Globus pallidus (tissue), 1 donor: ENCODE measurements at regions not wholly inside any gene's neighbourhood (a gene's known extent, or its start where the extent isn't known, plus 50 kb on each side); places are given as distances from the start of the nearest gene placed in this dataset.
"Not testable (repeated sequence)": the region's sequence is repeated elsewhere in the genome, so short reads cannot be mapped to it uniquely, and the experiment has no call there.

Experiments used
- DNase-seq: peaks from one replicate; pipeline ENCODE4 v3.0.0-alpha.2; 2015; ENCODE audit warnings: low spot score

DNA sequence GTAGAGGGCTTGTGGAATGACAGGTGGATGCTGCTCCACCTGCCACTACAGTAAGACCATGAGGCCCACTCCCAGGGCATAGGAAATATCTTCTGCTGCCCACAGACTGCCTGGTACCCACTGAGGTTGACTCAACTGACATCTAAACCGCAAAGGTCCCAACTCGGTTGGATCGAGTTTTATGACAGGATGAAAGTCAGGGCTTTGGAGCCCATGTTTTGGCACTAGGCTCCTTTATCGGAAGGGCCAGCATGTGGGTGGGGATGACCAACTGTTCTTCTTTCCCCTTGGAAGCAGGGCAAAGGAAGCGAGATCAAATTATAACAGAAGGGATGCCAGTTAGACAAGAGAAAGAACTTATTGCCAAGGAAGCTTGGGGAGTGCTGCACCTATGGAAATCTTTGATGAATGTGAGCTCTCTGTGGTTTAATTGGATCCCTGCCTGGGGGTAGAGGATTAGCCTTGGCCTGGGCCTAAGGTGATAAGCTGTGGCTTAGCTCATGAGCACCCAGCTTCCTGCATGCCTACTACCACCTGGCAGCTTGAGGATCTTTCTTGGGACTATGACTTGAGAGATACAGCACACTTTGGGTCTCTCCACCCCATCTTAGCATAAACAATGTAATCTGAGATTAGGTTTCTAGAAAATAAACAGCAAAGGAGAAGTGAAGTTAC, 121.8 kb downstream of the KCNA5 start:
- no peak for DNase-seq

DNA sequence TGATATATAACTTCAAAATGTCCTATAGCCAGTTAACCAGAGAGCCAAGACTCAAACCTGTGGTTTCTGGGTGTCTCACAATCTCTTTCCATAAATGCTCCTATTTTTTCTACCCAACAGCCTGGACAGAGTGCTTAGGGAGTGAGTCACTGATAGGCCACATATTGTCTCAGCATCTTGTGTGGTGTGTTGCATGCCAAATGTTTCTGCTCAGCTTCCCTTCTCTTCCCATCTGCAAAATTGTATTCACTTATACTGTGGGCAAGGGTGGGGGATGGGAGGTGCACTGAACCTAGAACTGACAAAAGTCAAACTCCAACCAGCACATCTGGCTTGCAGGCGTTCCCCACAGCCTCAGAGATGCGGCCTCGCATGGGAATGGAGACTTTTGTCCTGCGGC, 123.3 kb downstream of the KCNA5 start:
- DNase-seq, result no peak

DNA sequence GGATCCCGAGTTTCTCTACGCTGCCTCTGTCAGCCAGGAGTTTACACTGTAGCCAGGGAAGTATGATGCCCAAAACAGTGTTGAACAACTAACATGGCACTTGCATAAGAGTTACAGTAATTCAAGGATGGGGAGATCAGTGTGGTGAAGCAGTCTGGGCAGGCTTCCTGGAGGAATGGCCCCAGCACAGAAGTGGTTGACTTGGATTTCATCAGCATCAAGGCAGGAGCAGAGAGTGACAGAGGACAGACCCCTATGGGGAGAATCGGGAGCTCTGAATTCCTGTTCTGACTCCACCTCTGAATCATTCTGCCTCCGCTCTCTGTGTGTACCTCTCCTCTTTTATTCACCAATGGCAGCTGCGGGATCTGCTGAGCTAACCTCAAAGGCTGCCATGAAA, 124.5 kb downstream of the KCNA5 start:
- DNase-seq, result no peak

DNA sequence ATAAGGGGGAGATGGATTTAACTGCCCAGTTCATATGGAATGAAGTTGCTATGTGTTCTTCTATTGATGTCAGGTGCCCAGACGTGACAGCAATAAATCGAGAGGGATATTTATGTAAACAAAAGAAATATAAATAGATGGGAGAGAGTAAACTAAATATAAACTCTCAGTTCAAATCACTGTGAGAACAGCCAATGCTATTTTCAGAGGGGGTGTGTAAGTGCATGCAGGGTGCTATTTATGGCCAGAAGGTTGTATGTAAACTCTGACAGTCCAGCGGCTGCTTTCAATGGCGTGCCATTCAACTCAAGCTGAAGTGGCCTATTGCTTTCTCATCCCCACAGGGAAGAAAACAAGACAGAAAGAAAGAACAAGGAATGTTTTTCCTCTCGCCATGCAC, 127.2 kb downstream of the KCNA5 start:
- no peak for DNase-seq

DNA sequence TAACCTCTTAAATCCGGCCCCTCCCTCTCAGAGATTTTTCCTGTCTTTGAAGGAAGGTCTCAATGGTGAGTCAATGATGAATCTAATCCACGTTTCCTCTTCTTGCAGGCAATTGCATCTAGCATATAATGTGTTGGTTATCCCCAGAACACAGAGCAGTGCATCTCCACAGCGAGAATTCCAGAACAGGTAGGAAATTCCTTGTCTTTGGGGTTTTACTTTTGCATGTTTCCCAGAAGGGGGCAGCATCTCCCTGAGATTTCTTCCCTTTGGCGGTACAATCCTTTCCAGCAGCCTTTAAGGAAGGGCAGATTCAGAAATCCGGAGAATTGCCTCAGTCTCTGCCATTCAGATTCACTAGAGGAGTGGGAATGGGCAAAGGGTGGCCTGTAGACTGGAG, 128.0 kb downstream of the KCNA5 start:
- peak; percentile 7 for DNase-seq

DNA sequence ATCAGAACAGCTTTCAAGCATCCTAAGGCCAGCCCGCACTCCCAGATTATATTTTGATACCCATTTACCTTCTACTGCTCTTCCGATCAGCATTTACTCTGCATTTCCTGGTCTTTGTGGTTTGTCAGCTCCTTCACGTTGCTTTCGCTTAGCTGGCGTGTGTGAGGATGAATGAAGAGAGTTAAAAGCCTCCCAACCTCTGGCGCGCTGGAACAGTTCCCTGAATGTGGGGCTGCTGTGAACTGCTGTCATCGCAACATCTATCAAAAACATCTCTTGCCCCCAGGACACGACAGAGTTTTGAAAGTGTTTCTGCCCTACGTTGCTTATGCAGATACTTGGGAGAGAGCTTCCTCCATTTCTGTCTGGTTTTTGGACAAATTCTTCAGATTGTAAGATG, 129.2 kb downstream of the KCNA5 start:
- DNase-seq, result no peak

DNA sequence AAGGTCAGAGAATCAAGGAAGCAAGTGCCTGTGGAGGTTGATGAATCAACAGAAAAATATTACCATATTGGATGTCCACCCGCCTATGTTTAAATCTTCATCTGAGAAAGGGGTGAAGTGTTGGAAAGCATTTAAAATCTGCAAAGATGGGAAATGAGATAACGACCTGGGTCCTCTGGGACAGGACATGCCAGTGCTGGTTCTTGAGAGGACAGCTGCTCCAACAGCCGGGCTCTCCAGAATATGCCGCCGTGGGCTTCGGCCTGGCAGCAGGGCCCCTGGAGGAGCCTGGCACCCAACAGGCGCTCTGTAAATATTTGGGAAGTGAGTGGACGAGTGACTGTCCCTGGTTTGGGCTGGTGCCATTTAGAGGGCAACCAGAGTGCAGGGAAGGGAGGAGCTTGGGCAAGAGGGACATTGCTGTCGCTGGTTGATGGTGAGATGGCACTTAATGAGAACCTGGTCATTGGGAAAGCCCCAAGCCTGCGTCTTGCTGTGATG, 129.9 kb downstream of the KCNA5 start:
- no peak for DNase-seq

DNA sequence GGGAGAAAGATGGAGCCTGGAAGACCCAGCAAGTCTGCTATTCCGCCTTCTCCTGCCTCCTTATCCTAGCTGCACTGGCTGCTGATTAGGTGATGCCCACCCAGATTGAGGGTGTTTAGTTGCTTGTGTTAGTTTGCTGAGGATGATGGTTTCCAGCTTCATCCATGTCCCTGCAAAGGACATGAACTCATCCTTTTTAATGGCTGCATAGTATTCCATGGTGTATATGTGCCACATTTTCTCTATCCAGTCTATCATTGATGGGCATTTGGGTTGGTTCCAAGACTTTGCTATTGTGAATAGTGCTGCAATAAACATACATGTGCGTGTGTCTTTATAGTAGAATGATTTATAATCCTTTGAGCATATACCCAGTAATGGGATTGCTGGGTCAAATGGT, 131.7 kb downstream of the KCNA5 start:
- not testable (repeated sequence) for DNase-seq

DNA sequence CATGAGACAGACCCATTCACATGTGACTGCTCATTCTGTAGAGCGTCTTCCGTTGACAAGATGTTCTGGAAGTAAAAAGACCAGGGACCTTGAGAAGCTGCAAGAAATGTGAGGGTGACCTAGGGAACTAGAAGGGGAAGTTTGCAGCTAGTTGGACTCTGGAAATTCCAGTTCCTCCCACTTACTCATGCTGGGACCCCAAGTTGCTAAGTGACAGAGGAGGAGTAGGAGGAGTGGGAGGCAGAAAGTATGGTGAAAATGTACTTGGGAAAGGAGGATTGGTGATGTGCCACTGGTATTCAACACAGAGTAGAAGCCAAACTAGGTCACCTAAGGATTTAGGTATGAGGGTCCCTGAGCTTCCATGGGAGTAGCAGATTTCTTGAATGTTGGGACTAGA, 132.4 kb downstream of the KCNA5 start:
- DNase-seq, result no peak

DNA sequence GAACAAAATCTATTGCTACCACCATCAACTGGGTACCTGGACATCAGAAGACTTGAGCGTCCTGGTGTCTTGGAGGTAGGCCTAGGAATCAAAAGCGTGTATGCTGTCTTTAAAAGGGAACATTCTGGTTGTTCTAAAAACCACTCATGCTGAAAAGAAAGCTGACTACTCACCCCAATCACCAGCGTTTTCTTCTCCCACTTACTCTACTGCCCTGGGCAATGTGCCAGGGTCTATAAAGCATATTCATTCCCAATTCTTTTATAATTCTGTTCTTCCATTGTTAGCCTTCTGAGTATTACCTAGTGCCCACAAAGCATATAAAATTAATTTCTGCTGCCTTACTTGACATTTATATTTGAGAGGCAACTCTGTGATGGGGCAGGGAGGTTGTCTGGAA, 133.4 kb downstream of the KCNA5 start:
- DNase-seq, result no peak

DNA sequence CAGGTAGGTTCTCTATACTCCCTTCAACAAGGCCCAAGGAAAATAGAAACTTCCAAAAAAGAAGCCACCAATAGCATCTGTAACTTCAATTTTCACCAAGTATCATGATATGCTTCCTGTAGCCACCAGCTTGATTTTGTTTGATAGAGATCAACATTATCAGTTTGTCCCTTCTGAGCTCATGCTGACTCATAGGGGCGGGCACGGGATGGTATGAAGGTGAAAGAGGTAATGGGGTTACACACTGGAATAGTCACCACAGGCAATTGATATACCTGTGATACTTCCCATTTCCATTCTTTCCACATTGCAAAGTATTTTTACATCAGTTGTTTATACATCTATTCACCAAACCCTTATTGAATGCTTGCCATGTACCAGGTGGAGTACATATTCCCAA, 134.1 kb downstream of the KCNA5 start:
- no peak for DNase-seq

DNA sequence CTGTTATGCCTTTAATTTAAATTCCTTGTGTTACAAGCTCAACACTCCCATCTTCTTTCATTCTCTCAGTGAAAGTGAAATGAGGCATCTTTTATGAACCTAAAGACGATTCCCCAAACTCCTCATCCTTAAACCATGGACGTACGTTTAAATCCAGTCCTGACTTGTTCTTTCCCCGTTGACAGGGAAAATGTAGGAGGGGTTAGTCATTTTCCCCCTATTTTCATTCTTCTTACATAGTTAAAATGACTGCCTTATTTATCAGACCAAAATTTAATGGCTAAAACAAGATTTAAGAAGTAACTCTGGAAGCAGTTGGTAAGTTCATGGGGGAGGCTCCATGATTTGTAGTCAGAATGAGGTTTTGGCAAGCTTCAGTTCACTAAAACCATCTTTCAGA, 134.9 kb downstream of the KCNA5 start:
- DNase-seq, result no peak

DNA sequence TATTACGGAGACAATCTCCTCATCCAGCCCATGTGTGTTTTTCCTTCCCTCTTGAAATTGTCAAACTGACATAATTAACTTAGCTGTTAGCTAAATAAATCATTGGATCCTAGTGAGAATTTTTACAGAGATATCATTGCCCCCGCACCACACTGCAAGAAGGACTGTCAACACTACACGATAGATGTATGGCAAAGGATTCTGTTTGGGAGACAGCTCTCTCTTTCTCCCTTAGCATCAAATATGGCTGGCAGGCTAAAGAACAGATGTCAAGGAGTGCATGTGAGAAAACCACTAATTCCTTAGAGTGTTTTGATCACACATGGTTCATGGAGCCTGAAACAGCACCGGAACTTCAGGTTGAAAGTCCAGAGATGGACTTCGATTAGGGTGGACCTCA, 136.8 kb downstream of the KCNA5 start:
- no peak for DNase-seq

DNA sequence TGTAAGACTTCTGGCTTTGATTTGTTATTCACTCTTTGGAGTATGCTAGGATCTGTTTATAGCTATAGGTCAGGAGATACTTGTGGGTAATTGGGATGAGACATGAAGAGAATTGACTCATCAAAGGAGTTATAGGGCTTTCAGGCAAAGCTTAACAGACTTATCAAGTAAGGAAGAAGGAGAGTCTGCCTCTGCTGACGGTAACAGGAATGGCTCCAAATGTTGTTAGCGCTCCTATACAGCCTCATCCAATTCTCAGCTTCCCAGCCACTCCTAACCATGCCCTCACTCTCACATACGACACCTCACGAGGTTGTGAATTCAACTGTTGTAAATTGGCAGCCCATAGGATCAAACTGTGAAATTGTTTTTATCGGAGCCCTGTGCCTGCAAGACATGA, 140.5 kb downstream of the KCNA5 start:
- no peak for DNase-seq

DNA sequence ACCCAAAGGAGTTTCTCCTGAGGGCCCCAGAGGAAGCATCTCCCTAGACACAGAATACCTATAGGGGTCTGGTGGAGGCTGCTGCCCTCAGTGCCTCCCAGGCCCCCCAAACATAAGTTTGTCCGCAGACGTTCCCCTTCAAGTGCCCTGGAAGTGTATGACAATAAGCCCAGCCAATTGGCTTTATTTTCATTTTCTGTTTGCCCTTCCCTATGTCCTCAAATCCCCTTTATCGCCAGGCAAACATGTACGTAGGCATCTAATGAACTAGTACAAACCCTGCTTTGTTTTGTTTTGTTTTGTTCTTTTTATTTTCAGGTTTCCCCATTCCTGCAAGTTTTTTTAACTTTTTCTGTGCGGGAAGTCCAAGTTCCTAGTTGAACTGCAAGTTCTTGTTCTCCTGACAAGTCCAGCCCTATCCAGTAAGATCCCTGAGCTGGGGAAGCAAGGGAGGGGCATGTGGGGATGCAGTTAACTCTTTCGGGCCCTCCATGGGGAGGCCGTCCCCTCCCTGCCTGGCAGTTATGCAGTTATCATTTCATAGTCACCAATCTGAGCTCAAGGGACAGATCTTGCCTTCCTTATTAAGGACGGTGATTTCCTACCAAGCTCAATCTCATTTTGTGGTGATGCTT, 141.9 kb downstream of the KCNA5 start:
- DNase-seq, result no peak

DNA sequence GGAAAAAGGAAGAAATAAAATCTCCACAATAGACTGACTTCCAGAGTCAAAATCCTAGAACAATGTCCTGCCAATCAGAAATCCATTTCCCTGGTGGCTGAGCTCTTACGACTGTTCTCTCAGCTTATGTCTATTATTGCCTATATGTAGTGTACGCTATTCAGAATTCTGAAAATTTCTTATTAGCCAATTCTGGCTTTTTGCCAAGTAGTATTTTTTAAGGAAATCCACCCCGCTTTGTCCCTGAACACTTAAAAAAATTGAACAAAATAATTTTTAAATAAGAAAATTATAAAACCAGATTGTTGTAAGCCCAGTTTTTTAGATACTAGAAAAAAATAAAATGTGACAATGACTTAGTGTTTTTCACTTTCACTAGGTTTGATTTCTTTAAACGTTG, 143.0 kb downstream of the KCNA5 start:
- no peak for DNase-seq

DNA sequence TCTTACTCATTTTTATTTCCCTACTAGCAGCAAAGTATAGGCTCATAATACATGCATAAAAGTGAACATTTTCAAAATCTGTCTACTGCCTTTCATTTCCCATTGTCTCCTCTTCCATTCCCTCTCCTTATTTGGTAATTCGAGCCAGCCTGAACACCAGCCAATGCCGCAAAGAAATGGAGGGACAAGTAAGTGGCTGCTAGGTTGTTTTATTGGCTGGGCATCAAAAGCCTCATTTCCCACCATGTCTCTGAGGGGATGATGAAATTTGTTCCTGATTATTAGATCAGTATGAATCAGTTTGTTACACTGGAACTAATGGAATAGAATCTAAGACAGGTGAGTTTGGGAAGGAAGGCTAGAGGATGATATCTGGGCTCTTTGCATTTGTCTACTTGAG, 143.5 kb downstream of the KCNA5 start:
- no peak for DNase-seq

DNA sequence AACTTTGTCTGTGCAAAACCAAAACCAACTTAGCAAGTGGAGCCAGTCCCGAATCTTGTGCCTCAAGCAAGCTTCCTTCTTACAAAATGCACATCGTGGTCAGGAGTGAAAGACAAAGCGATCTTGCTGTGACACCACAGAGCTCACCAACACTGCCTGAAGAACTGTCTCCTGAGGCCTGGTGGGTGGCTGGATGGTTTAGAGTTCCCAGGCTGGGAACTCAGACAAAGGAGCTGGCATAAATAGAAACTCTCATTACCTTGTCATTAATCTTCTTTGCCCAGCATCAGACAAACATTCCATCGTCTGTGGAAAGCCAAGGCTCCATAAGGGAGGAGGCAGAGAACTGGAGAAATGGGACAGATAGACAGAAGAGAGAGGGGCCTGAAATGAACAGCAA, 144.8 kb downstream of the KCNA5 start:
- DNase-seq, result no peak

DNA sequence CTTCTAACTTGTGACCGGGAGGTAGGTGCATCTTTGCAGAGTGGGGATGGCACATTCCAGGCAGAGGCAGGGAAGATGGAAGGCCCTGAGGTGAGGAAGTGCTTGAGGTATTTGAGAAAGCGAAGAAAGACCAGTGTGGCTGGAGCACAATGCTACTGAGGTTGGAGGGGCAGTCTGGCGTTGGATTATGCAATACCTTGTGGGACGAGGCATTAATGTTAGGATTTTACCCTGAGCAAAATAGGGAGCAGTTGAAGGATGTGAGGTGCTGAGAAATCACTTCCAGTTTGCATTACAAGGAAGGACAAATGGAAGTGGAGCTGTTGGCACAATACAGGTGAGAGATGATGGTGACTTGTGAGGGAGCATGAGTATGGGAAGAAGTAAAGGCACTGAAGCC, 145.5 kb downstream of the KCNA5 start:
- DNase-seq, result no peak

DNA sequence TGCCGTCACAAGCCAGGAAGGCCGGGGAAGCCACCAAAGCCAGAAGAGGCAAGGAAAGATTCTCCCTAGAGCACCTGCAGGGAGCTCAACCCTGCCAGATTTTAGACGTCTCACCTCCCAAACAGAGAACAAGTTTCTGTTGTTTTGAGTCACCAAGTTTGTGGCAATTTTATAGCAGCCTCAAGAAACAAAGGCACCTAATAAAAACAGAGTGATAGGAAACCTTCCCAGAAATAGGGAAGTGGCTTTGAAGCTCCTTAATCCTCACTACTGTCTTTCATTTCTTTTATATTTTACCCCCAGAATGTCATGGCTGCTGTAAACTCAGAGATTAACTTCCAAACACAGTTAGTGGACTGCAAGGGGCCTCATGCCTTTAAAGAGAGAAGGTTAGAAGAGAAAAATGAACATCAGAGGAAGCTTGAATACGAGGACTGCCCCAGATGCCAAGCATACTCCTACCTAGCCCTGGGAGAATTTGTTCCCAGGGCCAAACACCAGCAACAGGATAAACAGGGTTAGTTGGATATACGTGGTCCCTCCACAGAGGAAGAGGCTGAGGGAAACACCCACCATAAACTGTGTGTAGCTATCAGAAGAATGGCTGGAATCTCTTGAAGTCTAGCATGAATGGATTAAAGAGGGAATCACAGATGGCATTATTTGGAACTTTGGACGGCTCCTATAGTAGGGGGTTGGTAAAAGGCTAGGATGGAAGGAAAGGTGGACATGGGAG, 148.3 kb downstream of the KCNA5 start:
- DNase-seq, result no peak

DNA sequence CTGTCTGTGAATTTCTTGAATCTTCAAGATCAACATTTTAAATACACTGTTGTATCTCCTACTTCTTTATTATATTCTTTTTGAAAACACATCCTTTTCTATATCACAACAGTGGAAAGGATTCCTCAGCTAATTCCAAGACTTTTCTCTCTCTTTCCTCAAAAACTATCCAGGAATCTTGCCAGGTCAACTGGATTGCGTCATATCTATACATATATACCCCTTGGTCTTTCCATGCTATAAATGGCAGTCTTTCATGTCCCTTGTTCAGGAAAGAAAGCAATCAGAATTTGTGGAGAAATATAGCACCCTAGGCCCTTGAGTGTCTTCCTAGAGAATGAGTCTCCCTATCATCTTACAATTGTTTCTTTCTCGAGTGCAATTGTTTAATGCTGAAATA, 149.0 kb downstream of the KCNA5 start:
- no peak for DNase-seq

DNA sequence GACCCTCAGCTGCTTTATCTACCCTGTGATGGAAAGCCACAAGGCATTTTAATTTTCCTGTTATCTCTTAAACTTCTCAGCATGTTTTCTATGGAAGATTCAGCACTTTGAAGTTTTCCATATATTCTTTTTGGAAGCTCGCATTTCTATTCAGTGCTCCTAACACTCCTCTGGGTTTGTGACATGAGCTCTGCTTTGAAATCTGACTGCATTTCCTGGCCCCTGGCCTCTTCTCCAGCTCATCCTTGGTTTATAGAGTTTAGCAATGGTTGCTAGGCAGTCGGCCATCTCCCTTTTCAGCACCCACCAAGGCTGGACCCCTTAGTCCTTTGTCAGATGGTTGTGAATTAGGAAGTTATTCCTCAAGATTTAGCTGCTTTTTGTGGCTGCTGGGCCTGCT, 150.6 kb downstream of the KCNA5 start:
- DNase-seq, result no peak

DNA sequence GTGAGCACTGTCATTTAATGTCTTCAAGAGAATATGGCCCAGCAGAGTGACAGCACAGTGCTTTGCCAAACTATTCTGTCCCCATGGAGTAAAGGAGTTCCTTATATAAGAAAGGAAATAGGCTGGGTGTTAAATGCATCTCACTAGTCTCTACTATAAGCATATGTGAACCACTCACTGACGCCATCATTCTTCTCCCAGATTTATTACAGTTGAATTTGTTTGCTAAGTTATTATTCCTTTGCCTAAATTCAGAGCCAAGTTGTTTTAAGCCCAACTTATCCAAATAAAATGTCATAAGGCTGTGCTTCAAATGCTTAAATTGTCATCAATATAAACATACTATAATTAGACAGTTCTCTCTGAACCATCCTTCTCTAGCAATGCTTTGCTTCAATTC, 151.6 kb downstream of the KCNA5 start:
- DNase-seq, result no peak
